Panc1 (cell line): ENCODE measurements at regions not wholly inside any gene's neighbourhood (a gene's known extent, or its start where the extent isn't known, plus 50 kb on each side); places are given as distances from the start of the nearest gene placed in this dataset.

ENCODE experiments used
- ATAC-seq: fragments of 200-7000 bp; cut with Tn5 transposase; 2 replicates; pipeline ENCODE4 v1.9.1; 2020; ENCODE audit warnings: mild to moderate bottlenecking, moderate library complexity
- BruUV-seq: library from RNA; stranded (reverse); fragments of 400-500 nt; replicated peaks from 2 replicates; lab custom pipeline; 2021; lab: Mats Ljungman, UMichigan
- CTCF ChIA-PET: fragments of 300-600 bp; sonication (Branson Sonifier 250); formaldehyde crosslinking; loops from one replicate; lab custom pipeline; 2022; ENCODE audit warnings: antibody characterized with exemption; lab: Charles Lee
- POLR2A ChIA-PET: fragments of 300-600 bp; sonication (Branson Sonifier 250); formaldehyde crosslinking; loops from one replicate; lab custom pipeline; 2022; ENCODE audit warnings: antibody characterized with exemption; lab: Charles Lee
- DNase-seq: peaks from one replicate; pipeline ENCODE4 v3.0.0-alpha.2; 2010; ENCODE audit warnings: low read depth, low spot score
- H3K27ac ChIP-seq: 2 replicates; pipeline ENCODE4 v1.5.1; 2011; ENCODE audit warnings: mild to moderate bottlenecking, low read length, inconsistent platforms
- H3K27me3 ChIP-seq: fragments of 200-500 bp; sonication (Bioruptor generic); 2 replicates; pipeline ENCODE4 v1.6.0; 2014; ENCODE audit warnings: low read length, inconsistent platforms; ENCODE audit not compliant: control insufficient read depth, insufficient read depth
- H3K36me3 ChIP-seq: fragments of 200-500 bp; sonication (Bioruptor generic); 2 replicates; pipeline ENCODE4 v1.5.1; 2014; ENCODE audit warnings: inconsistent platforms, mild to moderate bottlenecking, low read length, moderate library complexity; ENCODE audit not compliant: control insufficient read depth, insufficient read depth
- H3K4me1 ChIP-seq: 2 replicates; pipeline ENCODE4 v1.5.1; 2011; ENCODE audit warnings: inconsistent platforms, mild to moderate bottlenecking, low read length, moderate library complexity; ENCODE audit not compliant: control insufficient read depth, insufficient read depth
- H3K4me3 ChIP-seq, 2 experiments: 2 replicates each; pipeline ENCODE4 v1.5.1; 2011 to 2012; ENCODE audit warnings: low read depth in 2 of 2, low read length in 2 of 2, mild to moderate bottlenecking in 2 of 2, inconsistent platforms in 1 of 2, moderate library complexity in 1 of 2
- H3K9me3 ChIP-seq: fragments of 200-500 bp; sonication (Bioruptor generic); 2 replicates; pipeline ENCODE4 v1.5.1; 2014; ENCODE audit warnings: low read depth, mild to moderate bottlenecking, inconsistent platforms, low read length, moderate library complexity; ENCODE audit not compliant: control insufficient read depth, insufficient read depth
- POLR2AphosphoS5 ChIP-seq: IDR thresholded peaks from 2 replicates; pipeline ENCODE4 v1.6.1; 2012; ENCODE audit warnings: mild to moderate bottlenecking, low read depth, low read length, moderate library complexity
- SIN3A ChIP-seq: IDR thresholded peaks from 2 replicates; pipeline ENCODE4 v1.6.1; 2012; ENCODE audit warnings: low read depth, mild to moderate bottlenecking, low read length, moderate library complexity, borderline replicate concordance; ENCODE audit not compliant: insufficient read depth
- TCF7L2 ChIP-seq: IDR thresholded peaks from 2 replicates; pipeline ENCODE4 v1.6.1; 2011; ENCODE audit warnings: mild to moderate bottlenecking, low read depth, low read length, inconsistent platforms
- in situ Hi-C: cut with HindIII; loops from 2 replicates; pipeline ENCODE4 v1.10.0; 2016; ENCODE audit warnings: low sequenced_read_pairs, low pct_unique_long_range_greater_than_20kb
- intact Hi-C: fragments of 100-400 bp; cut with micrococcal nuclease; formaldehyde crosslinking; loops from one replicate; pipeline ENCODE4 v1.10.0; 2022; ENCODE audit not compliant: unreplicated experiment
- TF ChIP-seq, protein P1 (sequence below): fragments of 450-650 bp; IDR thresholded peaks from 2 replicates; pipeline ENCODE4 v1.5.1; 2017; ENCODE audit warnings: mild to moderate bottlenecking
- TF ChIP-seq, protein P2 (sequence below), 2 experiments: IDR thresholded peaks; 2 replicates each; pipeline ENCODE4 v1.6.1; 2011 to 2012; ENCODE audit warnings: low read depth in 2 of 2, control low read depth in 1 of 2, low read length in 1 of 2, mild to moderate bottlenecking in 1 of 2, moderate library complexity in 1 of 2; ENCODE audit not compliant: insufficient read depth in 1 of 2

DNA sequence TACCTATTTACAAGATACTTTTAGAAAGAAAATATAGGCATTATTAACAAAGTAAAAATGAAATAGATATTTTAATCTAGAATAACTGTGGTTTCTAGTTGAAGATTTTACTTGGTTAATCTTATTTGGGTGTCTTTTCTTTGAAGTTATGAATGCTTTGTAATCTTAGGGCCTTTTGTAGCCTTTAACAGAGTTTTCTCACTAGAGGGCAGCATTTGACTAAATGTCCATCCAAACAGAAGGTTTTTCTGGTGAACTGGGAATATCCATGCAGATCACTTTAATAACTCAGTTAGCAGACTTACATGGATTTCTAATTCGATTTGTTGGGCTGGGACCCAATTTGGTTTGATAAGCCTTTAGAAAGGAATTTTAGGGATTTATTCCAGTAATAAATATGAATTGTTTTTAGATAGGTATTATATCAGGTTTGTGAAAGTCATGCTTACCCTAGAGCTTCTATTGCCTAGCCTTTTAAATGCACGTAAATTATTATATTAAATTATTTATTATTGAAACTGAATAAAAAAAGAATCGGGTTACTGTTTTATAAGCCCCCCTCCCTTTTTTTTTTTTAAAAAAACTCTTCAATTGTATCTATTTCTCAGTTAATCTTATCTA lies 119.7 kb downstream of the ZNF326 start:
- Histone ChIP-seq H3K9me3 (no peaks in the 10 kb centered on the region), H3K27me3 (peaks cover 28% of the 10 kb centered on the region), H3K4me3 (no peak overlapping the region), H3K27ac (no peak overlapping the region), H3K4me1 (no peaks in the 10 kb centered on the region), H3K36me3 (no peaks in the 10 kb centered on the region)
- BruUV-seq, result no TSS peak
- in situ Hi-C loops (no loop called here), intact Hi-C loops (loop anchor here (1.0 to 10.0 kb wide), 5 partner anchors 67 to 1160 kb away; no protein-coding TSS in a partner anchor)
- ChIA-PET CTCF (interaction anchor here (0.6 kb wide), 1 partner anchor 607 kb away, joined by 3 read pairs; no protein-coding TSS in a partner anchor), POLR2A (no interaction called here)
- ATAC-seq (peak; percentile 78), DNase-seq (peak; percentile 51)
- TF ChIP-seq TCF7L2, result no peak
- TF ChIP-seq, protein P1, sequence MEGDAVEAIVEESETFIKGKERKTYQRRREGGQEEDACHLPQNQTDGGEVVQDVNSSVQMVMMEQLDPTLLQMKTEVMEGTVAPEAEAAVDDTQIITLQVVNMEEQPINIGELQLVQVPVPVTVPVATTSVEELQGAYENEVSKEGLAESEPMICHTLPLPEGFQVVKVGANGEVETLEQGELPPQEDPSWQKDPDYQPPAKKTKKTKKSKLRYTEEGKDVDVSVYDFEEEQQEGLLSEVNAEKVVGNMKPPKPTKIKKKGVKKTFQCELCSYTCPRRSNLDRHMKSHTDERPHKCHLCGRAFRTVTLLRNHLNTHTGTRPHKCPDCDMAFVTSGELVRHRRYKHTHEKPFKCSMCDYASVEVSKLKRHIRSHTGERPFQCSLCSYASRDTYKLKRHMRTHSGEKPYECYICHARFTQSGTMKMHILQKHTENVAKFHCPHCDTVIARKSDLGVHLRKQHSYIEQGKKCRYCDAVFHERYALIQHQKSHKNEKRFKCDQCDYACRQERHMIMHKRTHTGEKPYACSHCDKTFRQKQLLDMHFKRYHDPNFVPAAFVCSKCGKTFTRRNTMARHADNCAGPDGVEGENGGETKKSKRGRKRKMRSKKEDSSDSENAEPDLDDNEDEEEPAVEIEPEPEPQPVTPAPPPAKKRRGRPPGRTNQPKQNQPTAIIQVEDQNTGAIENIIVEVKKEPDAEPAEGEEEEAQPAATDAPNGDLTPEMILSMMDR, result peak; percentile 77; the same call in 1 of the 2 replicates
- TF ChIP-seq, protein P2, sequence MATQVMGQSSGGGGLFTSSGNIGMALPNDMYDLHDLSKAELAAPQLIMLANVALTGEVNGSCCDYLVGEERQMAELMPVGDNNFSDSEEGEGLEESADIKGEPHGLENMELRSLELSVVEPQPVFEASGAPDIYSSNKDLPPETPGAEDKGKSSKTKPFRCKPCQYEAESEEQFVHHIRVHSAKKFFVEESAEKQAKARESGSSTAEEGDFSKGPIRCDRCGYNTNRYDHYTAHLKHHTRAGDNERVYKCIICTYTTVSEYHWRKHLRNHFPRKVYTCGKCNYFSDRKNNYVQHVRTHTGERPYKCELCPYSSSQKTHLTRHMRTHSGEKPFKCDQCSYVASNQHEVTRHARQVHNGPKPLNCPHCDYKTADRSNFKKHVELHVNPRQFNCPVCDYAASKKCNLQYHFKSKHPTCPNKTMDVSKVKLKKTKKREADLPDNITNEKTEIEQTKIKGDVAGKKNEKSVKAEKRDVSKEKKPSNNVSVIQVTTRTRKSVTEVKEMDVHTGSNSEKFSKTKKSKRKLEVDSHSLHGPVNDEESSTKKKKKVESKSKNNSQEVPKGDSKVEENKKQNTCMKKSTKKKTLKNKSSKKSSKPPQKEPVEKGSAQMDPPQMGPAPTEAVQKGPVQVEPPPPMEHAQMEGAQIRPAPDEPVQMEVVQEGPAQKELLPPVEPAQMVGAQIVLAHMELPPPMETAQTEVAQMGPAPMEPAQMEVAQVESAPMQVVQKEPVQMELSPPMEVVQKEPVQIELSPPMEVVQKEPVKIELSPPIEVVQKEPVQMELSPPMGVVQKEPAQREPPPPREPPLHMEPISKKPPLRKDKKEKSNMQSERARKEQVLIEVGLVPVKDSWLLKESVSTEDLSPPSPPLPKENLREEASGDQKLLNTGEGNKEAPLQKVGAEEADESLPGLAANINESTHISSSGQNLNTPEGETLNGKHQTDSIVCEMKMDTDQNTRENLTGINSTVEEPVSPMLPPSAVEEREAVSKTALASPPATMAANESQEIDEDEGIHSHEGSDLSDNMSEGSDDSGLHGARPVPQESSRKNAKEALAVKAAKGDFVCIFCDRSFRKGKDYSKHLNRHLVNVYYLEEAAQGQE (IDR thresholded peaks at IDR 0.05; ENCODE audit: insufficient read depth in 1 of 2, low read depth in 2 of 2, low read length in 1 of 2), result no peak

GRCh38 chr1:90107990-90108389 lies 113.1 kb downstream of the ZNF326 start:
- no peaks in the 10 kb centered on the region for H3K4me1 ChIP-seq
- H3K27ac ChIP-seq, result no peak overlapping the region
- ATAC-seq, result no peak
- no peaks in the 10 kb centered on the region for H3K36me3 ChIP-seq
- no TSS peak for BruUV-seq
- no peaks in the 10 kb centered on the region for H3K9me3 ChIP-seq
- H3K4me3 ChIP-seq, result no peak overlapping the region
- no peak for DNase-seq
- peaks cover 46% of the 10 kb centered on the region for H3K27me3 ChIP-seq
- in situ Hi-C loops (no loop called here), intact Hi-C loops (no loop called here)
- POLR2A ChIA-PET, result no interaction called here
- CTCF ChIA-PET, result no interaction called here
- TF ChIP-seq, protein P2 (IDR thresholded peaks at IDR 0.05; ENCODE audit: insufficient read depth in 1 of 2, low read depth in 2 of 2, low read length in 1 of 2), result no peak
- TF ChIP-seq, protein P1, result no peak
- no peak for TF ChIP-seq POLR2AphosphoS5
- no peak for TF ChIP-seq TCF7L2
- TF ChIP-seq SIN3A, result no peak
